Central memory CD8-positive, alpha-beta T cell (primary cell): ENCODE measurements at regions not wholly inside any gene's neighbourhood (a gene's known extent, or its start where the extent isn't known, plus 50 kb on each side); places are given as distances from the start of the nearest gene placed in this dataset.
"Not testable (repeated sequence)": the region's sequence is repeated elsewhere in the genome, so short reads cannot be mapped to it uniquely, and the experiment has no call there.

Experiments used
- ATAC-seq: fragments of 150-1000 bp; cut with Tn5 transposase; replicated peaks from 2 replicates; pipeline ENCODE4 v1.10.0; 2022; ENCODE audit warnings: mild to moderate bottlenecking, moderate FRiP score, moderate number of reproducible peaks; ENCODE audit not compliant: poor library complexity, severe bottlenecking; ENCODE audit errors: extremely low read depth
- DNase-seq, 2 donors: peaks; one replicate each; pipeline ENCODE4 v3.0.0; 2021; ENCODE audit warnings: low spot score in 2 of 2
- H3K27ac Mint-ChIP-seq: one replicate; pipeline ENCODE4 v1.8.0; 2022; ENCODE audit warnings: low read depth, mild to moderate bottlenecking, moderate library complexity, mixed read lengths
- H3K27me3 Mint-ChIP-seq: one replicate; pipeline ENCODE4 v1.8.0; 2022; ENCODE audit warnings: mixed read lengths
- H3K36me3 Mint-ChIP-seq: one replicate; pipeline ENCODE4 v1.8.0; 2022; ENCODE audit warnings: mild to moderate bottlenecking, moderate library complexity, mixed read lengths; ENCODE audit not compliant: insufficient read depth
- H3K4me1 Mint-ChIP-seq: one replicate; pipeline ENCODE4 v1.8.0; 2022; ENCODE audit warnings: mixed read lengths
- H3K4me3 Mint-ChIP-seq: one replicate; pipeline ENCODE4 v1.8.0; 2022; ENCODE audit warnings: mild to moderate bottlenecking, moderate library complexity, mixed read lengths
- H3K9me3 Mint-ChIP-seq: one replicate; pipeline ENCODE4 v1.8.0; 2022; ENCODE audit warnings: mixed read lengths

DNA sequence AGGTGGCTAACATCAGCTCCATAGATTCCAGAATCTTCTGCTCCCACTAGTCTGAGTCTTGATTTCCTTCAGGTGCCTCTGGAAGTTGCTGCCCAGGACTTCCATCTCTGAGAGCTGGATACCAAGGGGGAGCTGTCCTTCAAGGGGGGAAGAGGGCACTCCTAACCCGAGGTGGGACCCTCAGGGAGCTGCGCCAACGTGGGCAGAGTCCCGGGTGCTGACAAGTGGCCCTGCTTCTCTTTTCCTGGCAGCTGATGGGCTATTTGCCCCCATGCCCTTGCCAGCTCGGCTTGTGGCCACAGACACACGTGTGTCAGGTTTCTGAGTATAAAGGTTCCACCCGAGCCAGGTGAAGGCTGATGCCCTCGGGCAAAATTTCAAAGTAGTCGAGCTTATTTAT is 272.5 kb downstream of the TTC8 start:
- Mint-ChIP-seq H3K4me3 (no peak overlapping the region), H3K27me3 (peaks cover 30% of the 10 kb centered on the region), H3K9me3 (no peaks in the 10 kb centered on the region), H3K4me1 (no peaks in the 10 kb centered on the region), H3K27ac (no peak overlapping the region), H3K36me3 (no peaks in the 10 kb centered on the region)
- DNase-seq (no peak), ATAC-seq (no peak)

DNA sequence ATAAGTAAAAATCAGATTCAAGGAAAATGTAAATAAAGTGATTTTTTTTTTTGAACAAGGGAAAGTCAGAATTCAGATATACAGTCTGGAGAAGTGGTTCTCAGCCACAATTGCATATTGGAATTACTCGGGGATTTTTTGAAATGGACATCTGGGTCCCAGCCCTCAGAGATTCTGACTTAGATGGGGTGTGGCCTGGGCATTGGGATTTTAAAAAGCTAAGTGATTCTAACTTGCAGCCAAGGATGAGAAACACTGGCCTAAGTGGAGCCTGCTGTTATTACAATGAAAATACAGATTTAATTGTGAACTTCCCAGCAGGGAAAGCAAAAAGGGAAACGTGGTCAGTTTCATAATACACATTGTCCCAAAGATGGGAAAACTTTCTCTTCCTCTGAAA is 273.8 kb downstream of the TTC8 start:
- DNase-seq (no peak), ATAC-seq (no peak)
- Mint-ChIP-seq H3K36me3 (no peaks in the 10 kb centered on the region), H3K9me3 (no peaks in the 10 kb centered on the region), H3K27ac (no peak overlapping the region), H3K27me3 (peaks cover 34% of the 10 kb centered on the region), H3K4me1 (no peaks in the 10 kb centered on the region), H3K4me3 (no peak overlapping the region)

DNA sequence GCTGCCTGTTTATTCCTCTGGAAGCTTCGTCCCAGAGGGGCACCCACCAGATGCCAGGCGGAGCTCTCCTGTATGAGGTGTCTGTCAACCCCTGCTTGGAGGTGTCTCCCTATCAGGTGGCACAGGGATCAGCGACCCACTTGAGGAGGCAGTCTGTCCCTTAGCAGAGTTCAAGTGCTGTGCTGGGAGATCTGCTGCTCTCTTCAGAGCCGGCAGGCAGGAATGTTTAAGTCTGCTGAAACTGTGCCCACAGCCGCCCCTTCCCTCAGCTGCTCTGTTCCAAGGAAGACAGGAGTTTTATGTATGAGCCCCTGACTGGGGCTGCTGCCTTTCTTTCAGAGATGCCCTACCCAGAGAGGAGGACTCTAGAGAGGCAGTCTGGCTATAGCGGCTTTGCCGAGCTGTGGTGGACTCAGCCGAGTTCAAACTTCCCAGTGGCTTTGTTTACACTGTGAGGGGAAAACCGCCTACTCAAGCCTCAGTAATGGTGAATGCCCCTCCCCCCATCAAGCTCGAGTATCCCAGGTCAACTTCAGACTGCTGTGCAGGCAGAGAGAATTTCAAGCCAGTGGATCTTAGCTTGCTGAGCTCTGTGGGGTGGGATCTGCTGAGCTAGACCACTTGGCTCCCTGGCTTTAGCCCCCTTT is 279.8 kb downstream of the TTC8 start:
- not testable (repeated sequence) for ATAC-seq, H3K4me1 Mint-ChIP-seq, H3K9me3 Mint-ChIP-seq

DNA sequence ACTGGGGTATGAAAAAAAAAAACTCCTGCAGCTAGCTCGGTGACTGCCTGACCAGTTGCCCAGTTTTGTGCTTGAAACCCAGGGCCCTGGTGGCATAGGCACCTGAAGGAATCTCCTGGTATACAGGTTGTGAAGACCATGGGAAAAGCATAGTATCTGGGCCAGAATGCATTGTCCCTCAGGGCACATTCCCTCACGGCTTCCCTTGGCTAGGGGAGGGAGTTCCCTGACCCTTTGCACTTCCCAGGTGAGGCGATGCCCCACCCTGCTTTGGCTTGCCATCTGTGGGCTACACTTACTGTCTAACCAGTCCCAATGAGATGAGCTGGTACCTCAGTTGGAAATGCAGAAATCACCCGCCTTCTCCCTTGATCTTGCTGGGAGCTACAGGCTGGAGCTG is 280.4 kb downstream of the TTC8 start:
- H3K4me3 Mint-ChIP-seq, H3K36me3 Mint-ChIP-seq, H3K27ac Mint-ChIP-seq, DNase-seq, ATAC-seq, H3K9me3 Mint-ChIP-seq, H3K4me1 Mint-ChIP-seq: not testable (repeated sequence)
- peaks cover 80% of the 10 kb centered on the region for H3K27me3 Mint-ChIP-seq

More for the DNA sequence above, 279.8 kb downstream of the TTC8 start:
- H3K27ac Mint-ChIP-seq, H3K36me3 Mint-ChIP-seq, DNase-seq, H3K4me3 Mint-ChIP-seq: not testable (repeated sequence)
- H3K27me3 Mint-ChIP-seq = peaks cover 82% of the 10 kb centered on the region
